Mammary epithelial cell (primary cell): ENCODE measurements at regions not wholly inside any gene's neighbourhood (a gene's known extent, or its start where the extent isn't known, plus 50 kb on each side); places are given as distances from the start of the nearest gene placed in this dataset.

ENCODE experiments used
- CTCF ChIP-seq, 2 donors: IDR thresholded peaks in 1 of 2; conservative IDR thresholded peaks in 1 of 2; 2 replicates each; pipeline ENCODE4 v1.5.1; 2011 to 2012; ENCODE audit warnings: inconsistent platforms in 2 of 2, low read length in 2 of 2, mild to moderate bottlenecking in 2 of 2, control low read depth in 1 of 2, low read depth in 1 of 2; ENCODE audit not compliant: insufficient read depth in 1 of 2; ENCODE audit errors: extremely low read depth in 1 of 2
- EZH2 ChIP-seq: IDR thresholded peaks from 2 replicates; pipeline ENCODE4 v1.6.1; 2012; ENCODE audit warnings: low read length, inconsistent platforms, borderline replicate concordance

DNA sequence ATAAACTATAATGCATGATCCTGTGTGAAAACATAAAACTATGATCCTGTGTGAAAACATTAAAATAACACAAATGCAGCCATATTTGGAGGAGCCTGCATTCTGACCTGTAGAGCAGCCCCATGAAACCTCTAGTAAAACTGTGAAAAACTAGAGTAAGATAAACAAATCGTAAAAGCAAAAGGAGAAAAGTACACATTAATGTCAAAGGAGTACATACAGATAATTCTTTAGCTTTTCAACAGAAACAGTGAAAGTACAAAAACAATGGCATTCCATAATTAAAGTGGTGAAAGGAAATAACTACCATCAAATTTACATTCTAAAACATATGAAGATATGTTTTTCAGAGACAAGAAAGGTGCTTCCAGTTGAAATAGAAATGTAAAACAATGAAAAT lies 1267.2 kb downstream of the SLITRK1 start:
- TF ChIP-seq CTCF (conservative IDR thresholded peaks at IDR 0.05 in 1 of 2, IDR thresholded peaks at IDR 0.05 in 1 of 2; ENCODE audit: extremely low read depth in 1 of 2, insufficient read depth in 1 of 2, low read depth in 1 of 2, low read length in 2 of 2) (no peak), EZH2 (no peak)
